Hepatocyte (in vitro differentiated cells): ENCODE measurements at regions not wholly inside any gene's neighbourhood (a gene's known extent, or its start where the extent isn't known, plus 50 kb on each side); places are given as distances from the start of the nearest gene placed in this dataset.

Source experiments
- CTCF ChIP-seq: fragments of 200-600 bp; sonication (generic); IDR thresholded peaks from 2 replicates; pipeline ENCODE4 v1.5.1; 2016; ENCODE audit warnings: antibody characterized with exemption, mild to moderate bottlenecking; ENCODE audit not compliant: poor library complexity
- EZH2phosphoT487 ChIP-seq: fragments of 200-600 bp; sonication (generic); IDR thresholded peaks from one replicate; pipeline ENCODE4 v1.6.1; 2018; ENCODE audit warnings: antibody characterized with exemption, mild to moderate bottlenecking, low read depth, moderate library complexity; ENCODE audit not compliant: unreplicated experiment, severe bottlenecking

GRCh38 chr1:192474080-192474683 lies 101.4 kb upstream of the RGS1 start:
- TF ChIP-seq CTCF (peak; percentile 74), EZH2phosphoT487 (no peak)
